NOMO-1 treated with DMSO at 0.1 percent for 48 hours (cell line): ENCODE measurements at regions not wholly inside any gene's neighbourhood (a gene's known extent, or its start where the extent isn't known, plus 50 kb on each side); places are given as distances from the start of the nearest gene placed in this dataset.

Source experiments
- DNase-seq: peaks from one replicate; lab custom pipeline; 2025; ENCODE audit not compliant: unreplicated experiment; lab: John Stamatoyannopoulos, UW

DNA sequence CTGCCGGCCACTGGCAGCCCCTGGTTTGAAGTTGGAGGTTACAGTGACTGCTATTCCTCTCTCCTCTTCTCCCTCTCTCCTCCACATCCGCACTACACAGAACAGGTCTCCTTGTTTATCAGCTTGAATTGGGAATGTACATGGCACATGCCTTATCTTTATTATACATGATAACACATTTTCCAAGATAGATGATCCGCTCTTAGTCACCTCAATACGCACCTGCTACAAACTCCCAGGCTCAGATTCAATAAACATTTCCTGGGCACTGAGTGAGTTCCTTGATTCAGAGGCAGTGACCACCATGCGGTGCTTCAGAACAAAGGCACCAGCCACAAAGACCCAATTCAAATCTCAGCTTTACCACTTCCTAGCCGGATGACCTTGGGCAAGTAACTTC lies 227.7 kb downstream of the TSHZ3 start:
- DNase-seq: no peak

GRCh38 chr19:31120952-31121351 lies 228.3 kb downstream of the TSHZ3 start:
- DNase-seq: no peak

DNA sequence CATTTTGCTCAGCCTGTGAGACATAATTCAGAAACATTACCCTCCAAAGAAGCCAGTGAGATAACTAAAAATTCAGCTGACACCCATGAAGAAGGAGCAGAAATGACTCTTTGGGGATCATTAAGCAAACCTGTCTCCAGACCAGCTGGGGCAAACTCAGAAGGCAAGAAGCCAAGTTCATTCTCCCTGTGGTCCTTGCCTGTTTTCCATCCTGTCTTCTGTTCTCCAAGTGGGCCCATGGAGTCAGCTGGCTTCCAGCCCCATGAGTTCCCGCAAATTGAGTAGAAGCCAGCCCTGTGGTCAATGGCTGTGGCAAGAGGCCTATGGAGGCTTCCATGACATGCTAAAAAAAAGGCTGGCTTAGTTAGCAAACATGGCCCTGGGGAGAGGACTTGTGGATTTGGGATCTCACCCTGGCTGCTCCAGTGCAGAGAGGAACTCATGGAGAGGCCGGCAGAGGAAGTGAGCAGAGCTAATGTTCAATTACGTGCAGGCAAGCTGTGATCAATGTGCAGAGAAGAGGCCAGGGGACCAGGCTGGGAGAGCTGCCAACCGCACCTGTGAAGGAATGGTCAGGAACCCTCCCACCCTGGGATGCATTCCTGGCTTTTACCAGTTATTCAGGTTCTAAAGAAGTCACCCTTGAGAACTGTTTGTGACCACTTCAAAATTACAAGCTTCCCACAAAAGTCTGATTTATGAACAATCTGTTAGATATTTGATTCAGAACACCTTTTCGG lies 229.1 kb downstream of the TSHZ3 start:
- DNase-seq: no peak

DNA sequence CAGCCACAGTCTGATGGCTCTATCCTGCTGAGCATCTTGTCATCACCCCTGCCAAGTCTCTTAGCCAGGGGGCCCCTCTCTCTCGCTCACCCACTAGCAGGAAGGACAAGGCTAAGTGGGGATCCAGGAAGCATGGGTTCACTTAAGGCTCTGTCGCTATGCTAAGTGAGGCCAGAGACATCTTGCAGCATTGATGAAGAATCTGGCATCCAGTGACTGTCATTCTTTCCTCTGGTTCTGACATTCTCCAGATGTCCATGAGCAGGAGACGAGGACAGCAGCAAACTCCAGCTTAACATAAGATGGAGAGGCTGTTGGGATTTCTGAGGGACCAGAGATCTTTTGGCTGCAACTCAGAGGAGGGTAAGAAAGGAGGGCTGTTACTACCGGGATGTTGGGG lies 230.2 kb downstream of the TSHZ3 start:
- DNase-seq: no peak

DNA sequence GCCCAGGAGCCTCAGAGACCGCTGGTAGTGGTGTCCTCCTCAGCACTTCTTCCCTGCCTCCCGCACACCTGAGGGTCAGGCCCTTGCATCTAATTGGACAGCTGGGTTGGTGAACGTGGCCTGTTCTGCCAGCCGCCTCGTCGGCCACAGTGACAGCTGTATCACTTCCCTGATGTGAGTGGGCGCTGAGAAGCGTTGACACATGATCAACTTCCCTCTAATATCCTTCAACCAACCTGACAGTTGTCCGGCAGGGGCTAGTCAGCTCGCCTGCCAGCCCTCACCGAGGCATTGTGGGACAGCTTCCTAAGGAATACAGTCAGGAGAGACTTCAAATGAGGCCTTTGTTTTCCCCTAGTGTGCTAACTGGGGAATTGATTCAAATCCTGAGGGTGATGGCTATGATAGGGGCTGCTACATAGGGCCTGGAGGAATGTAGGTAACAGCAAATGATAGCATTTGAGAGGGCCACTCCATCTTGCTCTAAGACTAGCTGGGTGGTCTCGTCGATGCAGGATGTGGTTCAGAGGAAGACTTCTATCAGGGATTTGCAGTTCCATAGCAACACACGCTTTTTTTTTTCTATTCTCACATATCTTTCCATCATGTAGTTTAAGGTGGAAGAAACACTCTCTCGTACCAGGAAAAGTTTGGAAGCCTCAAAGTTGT lies 230.8 kb downstream of the TSHZ3 start:
- DNase-seq: no peak

DNA sequence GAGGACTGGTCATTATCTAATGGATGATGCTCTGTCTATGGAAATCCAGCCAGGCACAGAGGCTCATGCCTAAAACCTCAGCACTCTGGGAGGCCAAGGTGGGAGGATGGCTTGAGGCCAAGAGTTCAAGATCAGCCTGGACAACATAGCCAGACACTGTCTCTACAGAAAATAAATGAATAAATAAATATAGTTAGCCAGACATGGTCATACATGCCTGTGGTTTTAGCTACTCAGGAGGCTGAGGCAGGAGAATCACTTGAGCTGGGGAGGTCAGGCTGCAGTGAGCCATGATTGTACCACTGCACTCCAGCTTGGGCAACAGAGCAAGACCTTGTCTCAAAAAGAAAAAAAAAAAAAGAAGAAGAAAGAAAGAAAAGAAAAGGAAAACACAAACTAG lies 234.7 kb downstream of the TSHZ3 start:
- no peak for DNase-seq

- DNase-seq: no peak
Measured at GRCh38 chr19:31113293-31113692, 235.9 kb downstream of the TSHZ3 start.

DNA sequence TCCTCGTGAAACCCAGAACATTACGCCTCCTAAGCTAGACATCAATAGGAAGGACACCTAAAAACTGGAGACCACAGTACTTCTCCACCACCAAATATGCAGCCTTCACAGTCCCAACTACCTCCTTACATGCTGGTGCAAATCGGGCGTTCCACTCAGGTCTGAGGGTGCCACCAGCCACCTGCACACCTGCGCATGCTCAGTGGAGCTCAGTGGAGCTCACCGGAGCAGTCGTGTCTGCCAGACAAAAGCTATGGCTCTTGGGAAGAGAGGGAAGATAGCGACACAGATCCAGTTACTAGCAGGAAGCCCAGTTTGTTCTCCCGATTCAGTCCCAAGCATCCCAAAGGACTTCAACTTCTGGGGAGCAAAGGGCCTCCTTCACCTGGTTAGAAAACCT lies 237.1 kb downstream of the TSHZ3 start:
- DNase-seq: no peak

- DNase-seq: no peak
Measured at GRCh38 chr19:31111741-31112140, 237.5 kb downstream of the TSHZ3 start.

DNA sequence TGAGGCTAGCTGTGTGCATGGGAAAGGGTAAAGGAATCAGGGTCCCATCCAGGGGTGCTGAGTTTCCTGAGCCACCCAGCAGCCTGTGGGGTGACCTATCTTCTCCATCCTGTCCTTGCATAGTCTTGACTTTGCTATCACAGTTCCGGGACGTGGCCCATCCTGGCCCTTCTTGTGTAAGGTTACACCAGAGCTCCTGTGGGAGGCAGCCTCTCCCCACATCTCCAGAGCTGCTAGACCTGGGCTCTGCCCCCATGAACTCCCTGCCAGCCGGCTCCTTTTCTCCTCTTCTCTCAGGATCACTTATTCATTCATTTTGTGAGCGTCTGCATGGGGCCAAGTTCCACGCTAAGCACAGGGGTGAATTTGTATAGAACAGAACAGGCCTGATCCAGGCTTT lies 238.9 kb downstream of the TSHZ3 start:
- DNase-seq: no peak

- peak; percentile 6 for DNase-seq
Measured at GRCh38 chr19:31109636-31110035, 239.6 kb downstream of the TSHZ3 start.

DNA sequence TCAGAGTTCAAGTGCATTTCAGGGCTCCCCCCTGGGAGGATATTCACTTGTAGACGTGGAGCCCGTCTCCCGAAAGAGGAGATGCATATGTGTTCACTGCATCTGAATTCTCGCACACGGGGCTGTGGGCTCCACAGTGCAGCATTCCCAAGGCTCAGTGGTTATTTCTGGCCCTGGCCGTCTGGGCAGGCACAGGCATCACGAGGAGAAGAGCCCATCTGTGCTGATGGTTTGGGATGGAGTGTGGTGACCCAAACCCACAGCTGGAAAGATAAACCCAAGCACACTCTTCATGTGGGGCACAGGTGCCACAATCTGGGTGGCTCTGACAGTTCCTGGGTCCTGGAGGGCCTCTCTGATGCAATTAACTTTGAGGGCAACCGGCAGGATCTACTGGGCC lies 242.1 kb downstream of the TSHZ3 start:
- DNase-seq: no peak

DNA sequence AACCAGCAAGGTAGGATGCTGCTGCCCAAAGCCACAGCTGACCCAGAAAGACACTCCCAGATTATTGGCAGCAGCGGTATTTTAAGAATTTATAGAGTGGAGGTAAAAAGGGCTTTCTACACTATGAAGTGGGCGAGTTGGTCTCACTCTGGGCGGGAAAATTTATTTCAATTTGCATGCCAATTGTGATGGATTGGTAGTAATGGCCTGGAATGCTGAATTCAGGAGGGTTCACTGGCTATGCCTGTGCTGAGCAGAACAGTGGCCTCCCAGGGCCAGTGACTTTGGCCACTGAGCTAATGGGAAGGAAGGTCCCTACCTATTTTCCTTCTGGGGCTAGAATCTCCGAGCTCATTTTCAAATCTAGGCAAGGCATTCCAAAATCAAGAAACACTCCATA lies 243.5 kb downstream of the TSHZ3 start:
- DNase-seq: no peak

- DNase-seq: no peak
Measured at GRCh38 chr19:31104451-31104850, 244.8 kb downstream of the TSHZ3 start.

DNA sequence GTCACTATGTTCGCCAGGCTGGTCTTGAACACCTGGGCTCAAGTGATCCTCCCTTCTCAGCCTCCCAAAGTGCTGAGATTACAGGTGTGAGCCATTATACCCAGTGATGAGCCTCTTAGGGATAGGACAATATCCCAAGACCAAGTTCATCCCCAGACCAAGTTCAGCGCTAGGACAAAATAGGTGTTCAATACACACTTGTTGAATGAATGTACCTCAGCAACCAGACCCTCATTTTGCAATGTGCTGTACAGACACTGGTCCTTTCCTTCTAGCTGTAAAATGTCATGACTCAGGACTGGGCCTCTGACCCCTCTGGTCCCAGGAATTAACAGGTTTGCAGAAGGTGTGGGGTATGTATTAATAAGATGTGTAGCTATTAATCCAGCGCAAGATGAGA lies 246.0 kb downstream of the TSHZ3 start:
- no peak for DNase-seq

GRCh38 chr19:31102674-31103073 lies 246.6 kb downstream of the TSHZ3 start:
- no peak for DNase-seq

DNA sequence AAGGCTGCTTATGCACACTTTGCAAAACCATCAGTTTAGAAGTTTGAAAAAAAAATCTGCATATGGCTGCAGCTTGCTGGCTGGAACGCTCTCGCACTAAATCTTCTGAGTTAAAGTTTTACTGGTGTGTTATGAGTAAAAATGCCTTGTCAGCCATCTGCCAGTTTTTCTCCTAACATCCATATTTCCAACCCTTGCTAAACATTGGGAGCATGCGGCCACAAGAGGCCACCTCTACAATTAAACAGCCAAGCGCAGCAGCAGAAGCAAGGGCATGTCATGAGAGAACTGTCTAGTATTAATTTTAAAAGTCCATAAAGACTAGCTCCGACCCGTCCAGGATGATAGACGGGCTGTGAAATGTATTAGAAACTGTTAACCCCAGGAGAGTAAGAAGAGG lies 248.3 kb downstream of the TSHZ3 start:
- no peak for DNase-seq

DNA sequence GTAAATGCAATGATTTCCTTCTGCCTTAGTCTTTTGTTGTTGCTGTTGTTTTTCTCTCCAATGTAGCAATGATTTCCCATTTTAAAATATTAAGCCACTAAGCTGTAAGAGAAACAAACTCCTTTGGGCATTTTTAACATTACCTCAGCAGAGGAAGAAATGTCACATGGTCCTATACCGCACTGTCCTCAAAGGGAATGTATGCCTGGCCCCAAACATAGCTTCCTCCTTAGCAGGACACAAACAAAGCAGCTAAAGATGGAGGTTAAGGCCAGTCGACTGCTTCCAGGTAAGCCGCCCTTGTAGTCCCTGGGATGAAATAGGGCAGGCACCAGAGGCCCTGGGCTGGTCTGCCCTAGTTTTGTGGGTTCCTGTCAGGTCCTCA lies 249.0 kb downstream of the TSHZ3 start:
- DNase-seq: no peak

GRCh38 chr19:31099515-31100205 lies 249.6 kb downstream of the TSHZ3 start:
- DNase-seq: no peak

DNA sequence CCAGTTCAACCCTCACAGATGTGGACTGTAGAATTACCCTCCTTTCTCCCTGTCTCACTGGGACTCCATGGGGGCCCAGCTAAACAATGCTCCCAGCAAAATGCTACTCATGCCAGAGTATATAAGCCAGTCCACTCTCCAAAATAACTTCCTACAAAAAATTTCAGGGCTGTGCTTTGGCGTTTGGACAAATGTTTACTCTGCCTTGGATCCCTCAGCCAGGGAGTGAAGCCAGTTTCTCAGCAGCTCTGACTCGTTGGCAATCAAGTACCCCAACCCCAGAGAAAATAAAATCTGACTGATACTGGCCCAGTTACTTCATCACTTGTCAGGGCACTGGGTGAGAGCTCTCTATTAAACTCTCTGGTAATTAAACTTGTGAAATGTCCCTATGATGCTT lies 250.4 kb downstream of the TSHZ3 start:
- DNase-seq: no peak

DNA sequence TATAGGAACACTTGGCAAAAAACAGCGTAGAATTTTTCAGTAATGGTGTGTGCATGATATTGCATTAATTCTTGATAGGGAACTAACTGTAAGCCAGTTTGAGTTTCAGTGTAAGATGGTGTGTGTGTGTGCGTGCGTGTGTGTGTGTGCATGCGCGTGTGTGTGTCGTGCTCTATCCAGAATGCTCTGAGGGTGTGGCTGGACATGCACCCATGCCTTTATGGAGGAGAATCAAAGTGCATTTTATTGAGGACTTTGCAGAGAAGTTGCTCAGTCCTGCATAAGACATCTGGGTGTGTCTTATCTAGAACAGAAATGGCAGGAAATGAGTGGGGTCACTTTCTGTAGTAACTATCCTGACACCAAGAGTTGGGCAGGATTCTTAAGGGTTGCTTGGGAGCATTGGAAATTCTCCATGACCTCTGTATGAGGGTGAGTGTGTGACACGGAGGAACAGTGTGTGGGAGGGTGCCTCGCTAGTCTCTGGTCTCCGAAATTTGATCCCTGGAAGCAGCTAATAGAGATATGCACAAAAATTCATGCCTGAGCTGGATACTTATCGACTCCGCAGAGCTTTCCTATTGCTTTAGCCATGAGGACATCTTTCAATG lies 252.2 kb downstream of the TSHZ3 start:
- no peak for DNase-seq
